ENCODE measurements at regions not wholly inside any gene's neighbourhood (a gene's known extent, or its start where the extent isn't known, plus 50 kb on each side); places are given as distances from the start of the nearest gene placed in this dataset.

DNA sequence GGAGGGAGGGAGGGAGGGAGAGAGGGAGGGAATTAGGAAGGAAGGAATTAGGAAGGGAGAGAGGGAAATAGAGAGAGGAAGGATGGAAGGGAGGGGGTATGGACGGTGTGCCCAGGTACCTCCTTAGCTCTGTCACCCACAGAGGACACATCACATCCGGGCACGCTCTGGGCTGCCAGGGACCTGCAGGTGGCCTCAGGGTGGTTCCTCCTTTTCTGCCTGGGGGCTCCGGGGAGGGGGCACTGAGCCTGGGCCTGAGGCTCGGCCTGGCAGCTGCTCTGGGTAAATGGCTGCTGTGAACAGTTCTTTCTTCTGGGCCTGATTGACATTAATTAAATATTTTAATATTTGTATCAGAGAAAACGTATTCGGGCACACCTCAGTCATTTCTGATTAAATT lies 733.5 kb downstream of the BRD1 start:
- Histone ChIP-seq H3K9me3 (ENCODE audit: control insufficient read depth, low read length) (no peaks in the 10 kb centered on the region), H3K4me3 (ENCODE audit: insufficient read depth, low read depth, low read length, poor library complexity, severe bottlenecking) (no peak overlapping the region), H3K27me3 (replicated peaks; ENCODE audit: control insufficient read depth, insufficient read depth, low read length, poor library complexity, severe bottlenecking) (no peaks in the 10 kb centered on the region), H3K27ac (ENCODE audit: insufficient read depth, low read length, poor library complexity, severe bottlenecking) (no peak overlapping the region), H3K4me1 (ENCODE audit: control insufficient read depth, insufficient read depth, low read length, poor library complexity, severe bottlenecking) (no peaks in the 10 kb centered on the region), H3K36me3 (ENCODE audit: control insufficient read depth, insufficient read depth, low read length) (no peaks in the 10 kb centered on the region)
- DNase-seq, result no peak

- DNase-seq, result no peak
- H3K9me3 ChIP-seq (ENCODE audit: control insufficient read depth, low read length), result no peaks in the 10 kb centered on the region
- H3K4me3 ChIP-seq (ENCODE audit: insufficient read depth, low read depth, low read length, poor library complexity, severe bottlenecking), result no peak overlapping the region
Measured at GRCh38 chr22:49093192-49093880, 734.3 kb downstream of the BRD1 start.

DNA sequence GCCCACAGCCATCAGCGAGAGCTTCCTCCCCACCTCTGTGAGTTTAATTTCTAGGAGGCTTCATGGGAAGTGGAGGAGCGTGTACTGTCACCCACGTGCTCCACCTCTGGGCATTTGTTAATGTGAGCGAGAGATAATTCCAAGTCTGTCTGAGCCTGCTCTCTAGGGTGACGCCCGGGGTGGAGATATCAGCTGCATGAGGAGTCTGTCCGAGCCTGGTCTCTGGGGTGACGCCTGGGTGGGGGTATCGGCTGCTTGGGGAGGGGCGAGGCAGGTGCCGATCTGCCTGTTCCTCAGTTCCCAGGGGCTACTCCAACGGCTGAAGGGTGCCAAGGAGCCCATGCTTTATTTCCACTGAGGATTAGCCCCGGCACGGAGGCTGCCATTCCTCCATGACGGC lies 735.0 kb downstream of the BRD1 start:
- Histone ChIP-seq H3K27me3 (replicated peaks; ENCODE audit: control insufficient read depth, insufficient read depth, low read length, poor library complexity, severe bottlenecking) (no peaks in the 10 kb centered on the region), H3K36me3 (ENCODE audit: control insufficient read depth, insufficient read depth, low read length) (no peaks in the 10 kb centered on the region), H3K27ac (ENCODE audit: insufficient read depth, low read length, poor library complexity, severe bottlenecking) (no peak overlapping the region), H3K4me3 (ENCODE audit: insufficient read depth, low read depth, low read length, poor library complexity, severe bottlenecking) (no peak overlapping the region), H3K9me3 (ENCODE audit: control insufficient read depth, low read length) (no peaks in the 10 kb centered on the region), H3K4me1 (ENCODE audit: control insufficient read depth, insufficient read depth, low read length, poor library complexity, severe bottlenecking) (no peaks in the 10 kb centered on the region)
- DNase-seq, result no peak

More at GRCh38 chr22:49093192-49093880, 734.3 kb downstream of the BRD1 start:
- no peaks in the 10 kb centered on the region for H3K27me3 ChIP-seq (replicated peaks; ENCODE audit: control insufficient read depth, insufficient read depth, low read length, poor library complexity, severe bottlenecking)
- no peaks in the 10 kb centered on the region for H3K4me1 ChIP-seq (ENCODE audit: control insufficient read depth, insufficient read depth, low read length, poor library complexity, severe bottlenecking)
- H3K36me3 ChIP-seq (ENCODE audit: control insufficient read depth, insufficient read depth, low read length), result no peaks in the 10 kb centered on the region
- H3K27ac ChIP-seq (ENCODE audit: insufficient read depth, low read length, poor library complexity, severe bottlenecking), result no peak overlapping the region

DNA sequence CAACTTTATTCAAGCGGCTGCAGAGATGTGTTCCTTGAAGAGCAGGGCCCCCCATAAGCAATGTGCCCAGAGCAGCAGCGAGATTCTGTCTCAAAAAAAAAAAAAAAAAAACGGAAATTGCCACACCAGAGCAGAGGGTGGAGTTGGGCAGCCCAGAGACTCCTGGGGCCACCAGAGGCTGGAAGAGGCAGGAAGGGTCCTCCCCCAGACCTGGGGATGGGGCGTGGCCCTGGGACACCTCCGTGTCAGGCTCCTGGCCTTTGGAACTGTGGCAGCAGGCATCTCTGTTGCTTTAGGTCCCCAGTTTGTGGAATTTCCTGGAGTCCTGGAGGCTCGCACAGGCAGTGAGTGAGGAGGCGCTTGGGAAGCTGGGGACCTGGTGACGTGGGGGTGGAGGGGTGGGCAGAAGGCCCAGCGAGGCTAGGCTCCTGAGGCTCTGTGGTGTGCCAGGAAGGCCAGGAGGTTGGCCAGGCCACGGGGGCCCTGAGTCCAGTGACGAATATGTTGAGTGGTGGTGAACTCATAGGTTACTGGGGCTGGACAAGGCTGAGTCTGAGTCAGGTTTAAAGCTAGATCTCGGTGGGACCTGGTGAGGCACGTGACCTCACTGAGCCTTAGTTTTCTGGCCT lies 735.6 kb downstream of the BRD1 start:
- Histone ChIP-seq H3K36me3 (ENCODE audit: control insufficient read depth, insufficient read depth, low read length) (no peaks in the 10 kb centered on the region), H3K9me3 (ENCODE audit: control insufficient read depth, low read length) (no peaks in the 10 kb centered on the region), H3K27me3 (replicated peaks; ENCODE audit: control insufficient read depth, insufficient read depth, low read length, poor library complexity, severe bottlenecking) (no peaks in the 10 kb centered on the region), H3K4me3 (ENCODE audit: insufficient read depth, low read depth, low read length, poor library complexity, severe bottlenecking) (no peak overlapping the region), H3K4me1 (ENCODE audit: control insufficient read depth, insufficient read depth, low read length, poor library complexity, severe bottlenecking) (no peaks in the 10 kb centered on the region), H3K27ac (ENCODE audit: insufficient read depth, low read length, poor library complexity, severe bottlenecking) (no peak overlapping the region)
- no peak for DNase-seq

GRCh38 chr22:49091451-49091850 lies 736.2 kb downstream of the BRD1 start:
- Histone ChIP-seq H3K9me3 (ENCODE audit: control insufficient read depth, low read length) (no peaks in the 10 kb centered on the region), H3K27ac (ENCODE audit: insufficient read depth, low read length, poor library complexity, severe bottlenecking) (no peak overlapping the region), H3K27me3 (replicated peaks; ENCODE audit: control insufficient read depth, insufficient read depth, low read length, poor library complexity, severe bottlenecking) (no peaks in the 10 kb centered on the region), H3K4me3 (ENCODE audit: insufficient read depth, low read depth, low read length, poor library complexity, severe bottlenecking) (no peak overlapping the region), H3K36me3 (ENCODE audit: control insufficient read depth, insufficient read depth, low read length) (no peaks in the 10 kb centered on the region), H3K4me1 (ENCODE audit: control insufficient read depth, insufficient read depth, low read length, poor library complexity, severe bottlenecking) (no peaks in the 10 kb centered on the region)
- DNase-seq, result no peak

GRCh38 chr22:49090853-49091135 lies 736.9 kb downstream of the BRD1 start:
- no peak for DNase-seq
- Histone ChIP-seq H3K4me3 (ENCODE audit: insufficient read depth, low read depth, low read length, poor library complexity, severe bottlenecking) (no peak overlapping the region), H3K27me3 (replicated peaks; ENCODE audit: control insufficient read depth, insufficient read depth, low read length, poor library complexity, severe bottlenecking) (no peaks in the 10 kb centered on the region), H3K9me3 (ENCODE audit: control insufficient read depth, low read length) (no peaks in the 10 kb centered on the region), H3K27ac (ENCODE audit: insufficient read depth, low read length, poor library complexity, severe bottlenecking) (no peak overlapping the region), H3K4me1 (ENCODE audit: control insufficient read depth, insufficient read depth, low read length, poor library complexity, severe bottlenecking) (no peaks in the 10 kb centered on the region), H3K36me3 (ENCODE audit: control insufficient read depth, insufficient read depth, low read length) (no peaks in the 10 kb centered on the region)

- no peaks in the 10 kb centered on the region for H3K36me3 ChIP-seq (ENCODE audit: control insufficient read depth, insufficient read depth, low read length)
- H3K9me3 ChIP-seq (ENCODE audit: control insufficient read depth, low read length), result no peaks in the 10 kb centered on the region
- H3K27ac ChIP-seq (ENCODE audit: insufficient read depth, low read length, poor library complexity, severe bottlenecking), result no peak overlapping the region
- no peak overlapping the region for H3K4me3 ChIP-seq (ENCODE audit: insufficient read depth, low read depth, low read length, poor library complexity, severe bottlenecking)
- no peak for DNase-seq
- no peaks in the 10 kb centered on the region for H3K27me3 ChIP-seq (replicated peaks; ENCODE audit: control insufficient read depth, insufficient read depth, low read length, poor library complexity, severe bottlenecking)
- H3K4me1 ChIP-seq (ENCODE audit: control insufficient read depth, insufficient read depth, low read length, poor library complexity, severe bottlenecking), result no peaks in the 10 kb centered on the region
Measured at GRCh38 chr22:49090061-49090852, 737.4 kb downstream of the BRD1 start.

GRCh38 chr22:49088801-49089791 lies 738.6 kb downstream of the BRD1 start:
- Histone ChIP-seq H3K4me1 (ENCODE audit: control insufficient read depth, insufficient read depth, low read length, poor library complexity, severe bottlenecking) (no peaks in the 10 kb centered on the region), H3K4me3 (ENCODE audit: insufficient read depth, low read depth, low read length, poor library complexity, severe bottlenecking) (no peak overlapping the region), H3K27me3 (replicated peaks; ENCODE audit: control insufficient read depth, insufficient read depth, low read length, poor library complexity, severe bottlenecking) (no peaks in the 10 kb centered on the region), H3K27ac (ENCODE audit: insufficient read depth, low read length, poor library complexity, severe bottlenecking) (no peak overlapping the region), H3K9me3 (ENCODE audit: control insufficient read depth, low read length) (no peaks in the 10 kb centered on the region), H3K36me3 (ENCODE audit: control insufficient read depth, insufficient read depth, low read length) (no peaks in the 10 kb centered on the region)
- no peak for DNase-seq

DNA sequence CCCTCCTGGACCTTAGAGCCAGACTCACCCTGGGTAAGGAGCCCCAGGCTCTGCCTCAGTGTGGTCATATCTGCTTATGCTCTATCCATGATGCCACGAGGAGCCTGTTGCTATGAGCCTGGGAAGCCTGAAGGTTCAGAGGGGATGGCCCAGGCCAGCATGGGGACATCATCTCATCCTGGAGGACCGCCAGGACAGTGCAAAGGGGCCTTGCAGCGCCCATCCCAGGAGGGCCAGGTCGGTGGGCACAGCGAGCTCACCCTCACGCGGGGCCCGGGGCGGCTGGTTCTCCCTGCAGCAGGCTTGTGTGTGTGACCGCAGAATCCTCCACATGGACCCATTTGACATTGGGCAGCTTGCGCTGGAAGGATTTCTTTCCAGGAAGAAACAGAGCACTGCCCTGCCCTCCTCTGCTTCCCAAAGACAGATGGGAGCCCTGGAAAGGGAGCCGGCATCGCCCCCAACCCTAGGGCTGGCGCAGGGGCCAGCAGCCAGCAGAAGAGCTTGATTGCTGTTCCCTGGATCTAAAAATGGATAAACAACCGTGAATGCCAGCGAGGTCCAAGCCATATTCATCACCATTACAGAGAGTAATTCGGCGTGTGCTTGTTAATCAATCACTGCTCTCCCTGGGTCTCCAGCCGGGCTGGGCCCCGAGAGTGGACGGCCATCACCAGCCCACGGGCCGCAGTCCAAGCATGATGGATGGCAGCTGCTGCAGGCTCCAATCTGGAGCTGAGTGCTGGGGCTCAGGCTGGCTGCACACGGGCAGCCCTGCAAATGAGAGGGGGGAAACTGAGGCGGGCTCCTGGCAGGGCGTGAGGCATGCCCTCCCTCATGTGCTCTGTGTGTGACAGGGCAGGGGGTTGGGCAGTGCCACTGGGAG lies 739.7 kb downstream of the BRD1 start:
- no peaks in the 10 kb centered on the region for H3K36me3 ChIP-seq (ENCODE audit: control insufficient read depth, insufficient read depth, low read length)
- no peaks in the 10 kb centered on the region for H3K27me3 ChIP-seq (replicated peaks; ENCODE audit: control insufficient read depth, insufficient read depth, low read length, poor library complexity, severe bottlenecking)
- H3K27ac ChIP-seq (ENCODE audit: insufficient read depth, low read length, poor library complexity, severe bottlenecking), result no peak overlapping the region
- no peak for DNase-seq
- no peak overlapping the region for H3K4me3 ChIP-seq (ENCODE audit: insufficient read depth, low read depth, low read length, poor library complexity, severe bottlenecking)
- H3K4me1 ChIP-seq (ENCODE audit: control insufficient read depth, insufficient read depth, low read length, poor library complexity, severe bottlenecking), result no peaks in the 10 kb centered on the region
- H3K9me3 ChIP-seq (ENCODE audit: control insufficient read depth, low read length), result no peaks in the 10 kb centered on the region
